AG09309 (cell line): ENCODE measurements at regions not wholly inside any gene's neighbourhood (a gene's known extent, or its start where the extent isn't known, plus 50 kb on each side); places are given as distances from the start of the nearest gene placed in this dataset.

Experiments used
- DNase-seq: peaks from one replicate; pipeline ENCODE4 v3.0.0-alpha.2; 2010; ENCODE audit warnings: low read depth
- H3K4me3 ChIP-seq: 2 replicates; pipeline ENCODE4 v1.5.1; 2011; ENCODE audit warnings: mild to moderate bottlenecking, low read depth, low read length, moderate library complexity; ENCODE audit not compliant: control insufficient read depth
- CTCF ChIP-seq: IDR thresholded peaks from 2 replicates; pipeline ENCODE4 v1.5.1; 2011; ENCODE audit warnings: mild to moderate bottlenecking, low read depth, low read length, inconsistent platforms; ENCODE audit not compliant: insufficient read depth, control insufficient read depth; ENCODE audit errors: missing control alignments

GRCh38 chr2:100196786-100197494, 54.5 kb upstream of the AFF3 start:
- no peak overlapping the region for H3K4me3 ChIP-seq
- TF ChIP-seq CTCF, result no peak
- DNase-seq, result no peak

- TF ChIP-seq CTCF, result no peak
- no peak overlapping the region for H3K4me3 ChIP-seq
- no peak for DNase-seq
Observed at GRCh38 chr2:100195942-100196341, 53.6 kb upstream of the AFF3 start.

- DNase-seq, result no peak
- no peak overlapping the region for H3K4me3 ChIP-seq
- no peak for TF ChIP-seq CTCF
Observed at GRCh38 chr2:100194951-100195350, 52.6 kb upstream of the AFF3 start.

GRCh38 chr2:100193291-100193710, 50.9 kb upstream of the AFF3 start:
- DNase-seq, result no peak
- H3K4me3 ChIP-seq, result no peak overlapping the region
- TF ChIP-seq CTCF, result no peak

- no peak for TF ChIP-seq CTCF
- H3K4me3 ChIP-seq, result no peak overlapping the region
- no peak for DNase-seq
Observed at GRCh38 chr2:100192825-100193224, 50.4 kb upstream of the AFF3 start.

- H3K4me3 ChIP-seq, result no peak overlapping the region
- DNase-seq, result no peak
- TF ChIP-seq CTCF, result no peak
Observed at GRCh38 chr2:100192300-100192699, 49.9 kb upstream of the AFF3 start.
